SK-N-SH treated with all-trans-retinoic acid at 6 μM for 48 hours (cell line): ENCODE measurements at regions not wholly inside any gene's neighbourhood (a gene's known extent, or its start where the extent isn't known, plus 50 kb on each side); places are given as distances from the start of the nearest gene placed in this dataset.

Source experiments
- ATAC-seq: fragments of 200-7000 bp; cut with Tn5 transposase; 3 replicates; pipeline ENCODE4 v1.9.1; 2020; ENCODE audit warnings: mild to moderate bottlenecking, moderate library complexity
- BACH2 ChIP-seq: fragments of 250-450 bp; sonication (Bioruptor Pico); IDR thresholded peaks from 2 replicates; pipeline ENCODE4 v1.9.0; 2021; ENCODE audit warnings: mild to moderate bottlenecking, borderline replicate concordance
- CSRNP3 ChIP-seq: fragments of 250-450 bp; sonication (Bioruptor Pico); IDR thresholded peaks from 2 replicates; pipeline ENCODE4 v1.5.1; 2021; ENCODE audit warnings: mild to moderate bottlenecking, moderate library complexity
- ESRRG ChIP-seq: fragments of 250-450 bp; sonication (Bioruptor Pico); IDR thresholded peaks from 2 replicates; pipeline ENCODE4 v1.6.1; 2021; ENCODE audit warnings: mild to moderate bottlenecking
- GLIS3 ChIP-seq: fragments of 250-450 bp; sonication (Bioruptor Pico); IDR thresholded peaks from 2 replicates; pipeline ENCODE4 v1.5.0; 2020; ENCODE audit warnings: mild to moderate bottlenecking, moderate library complexity
- ISL1 ChIP-seq: fragments of 250-450 bp; sonication (Bioruptor Pico); IDR thresholded peaks from 2 replicates; pipeline ENCODE4 v2.1.2; 2022; ENCODE audit warnings: mild to moderate bottlenecking, moderate library complexity
- POU6F1 ChIP-seq: fragments of 250-450 bp; sonication (Bioruptor Pico); IDR thresholded peaks from 2 replicates; pipeline ENCODE4 v1.8.0; 2021; ENCODE audit warnings: low read depth, mild to moderate bottlenecking, moderate library complexity, borderline replicate concordance
- PPARA ChIP-seq: fragments of 250-450 bp; sonication (Bioruptor Pico); IDR thresholded peaks from 2 replicates; pipeline ENCODE4 v1.5.0; 2020; ENCODE audit warnings: mild to moderate bottlenecking, borderline replicate concordance
- RARB ChIP-seq: fragments of 250-450 bp; sonication (Bioruptor Pico); IDR thresholded peaks from 2 replicates; pipeline ENCODE4 v1.8.0; 2021; ENCODE audit warnings: mild to moderate bottlenecking, moderate library complexity
- SNAI2 ChIP-seq: fragments of 250-450 bp; sonication (Bioruptor Pico); IDR thresholded peaks from 2 replicates; pipeline ENCODE4 v1.5.0; 2020; ENCODE audit warnings: mild to moderate bottlenecking, moderate library complexity
- TCF4 ChIP-seq: fragments of 250-450 bp; sonication (Bioruptor Pico); IDR thresholded peaks from 2 replicates; pipeline ENCODE4 v1.8.0; 2021; ENCODE audit warnings: mild to moderate bottlenecking, moderate library complexity, borderline replicate concordance
- TOX ChIP-seq: fragments of 250-450 bp; sonication (Bioruptor Pico); IDR thresholded peaks from 2 replicates; pipeline ENCODE4 v1.8.0; 2021; ENCODE audit warnings: mild to moderate bottlenecking, moderate library complexity, borderline replicate concordance
- TSHZ2 ChIP-seq: fragments of 250-450 bp; sonication (Bioruptor Pico); IDR thresholded peaks from 2 replicates; pipeline ENCODE4 v1.5.0; 2020; ENCODE audit warnings: mild to moderate bottlenecking, moderate library complexity
- ZC3H10 ChIP-seq: fragments of 250-450 bp; sonication (Bioruptor Pico); IDR thresholded peaks from 2 replicates; pipeline ENCODE4 v1.5.1; 2021; ENCODE audit warnings: mild to moderate bottlenecking, moderate library complexity
- ZFP3 ChIP-seq: fragments of 250-450 bp; sonication (Bioruptor Pico); IDR thresholded peaks from 2 replicates; pipeline ENCODE4 v1.5.0; 2020; ENCODE audit warnings: mild to moderate bottlenecking, moderate library complexity
- ZFP30 ChIP-seq: fragments of 450-650 bp; formaldehyde crosslinking; IDR thresholded peaks from 2 replicates; pipeline ENCODE4 v1.5.0; 2022; ENCODE audit warnings: mild to moderate bottlenecking, moderate library complexity
- ZNF565 ChIP-seq: fragments of 450-650 bp; formaldehyde crosslinking; conservative IDR thresholded peaks from 2 replicates; pipeline ENCODE4 v1.5.0; 2020; ENCODE audit warnings: low read depth, mild to moderate bottlenecking, moderate library complexity
- ZNF70 ChIP-seq: fragments of 450-650 bp; formaldehyde crosslinking; IDR thresholded peaks from 2 replicates; pipeline ENCODE4 v1.5.0; 2020; ENCODE audit warnings: mild to moderate bottlenecking, moderate library complexity
- ZNF8 ChIP-seq: fragments of 450-650 bp; formaldehyde crosslinking; IDR thresholded peaks from 2 replicates; pipeline ENCODE4 v1.5.0; 2020; ENCODE audit warnings: mild to moderate bottlenecking, moderate library complexity
- TF ChIP-seq, protein P1 (sequence below): fragments of 250-450 bp; sonication (Bioruptor Pico); IDR thresholded peaks from 2 replicates; pipeline ENCODE4 v1.8.0; 2020; ENCODE audit warnings: mild to moderate bottlenecking, moderate library complexity, borderline replicate concordance
- TF ChIP-seq, protein P2 (sequence below): fragments of 250-450 bp; sonication (Bioruptor Pico); IDR thresholded peaks from 2 replicates; pipeline ENCODE4 v1.5.1; 2020; ENCODE audit warnings: low read depth, mild to moderate bottlenecking, moderate library complexity

DNA sequence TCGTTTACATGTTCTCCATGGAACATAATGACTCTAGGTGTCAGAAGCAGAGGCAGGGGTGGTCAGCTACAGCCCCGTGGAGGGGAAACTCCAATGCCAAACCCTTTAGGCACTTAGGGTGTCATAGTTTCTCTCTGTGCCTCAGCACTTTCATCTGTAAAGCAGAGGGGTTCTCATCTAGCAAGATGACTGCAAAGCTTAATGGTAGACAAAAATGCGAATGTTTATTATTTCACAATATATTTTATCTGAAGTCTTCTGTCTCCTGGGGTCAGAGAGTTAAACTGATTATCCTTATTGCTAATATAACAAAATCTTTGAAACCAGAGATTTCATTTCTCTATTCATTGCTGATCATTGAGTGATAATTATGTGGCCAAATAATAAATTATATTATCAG is 522.5 kb downstream of the TSN start (continued):
- TF ChIP-seq TSHZ2 (CRISPR knock-in tag) (no peak), GLIS3 (CRISPR knock-in tag) (no peak), SNAI2 (no peak), ISL1 (no peak), ZFP30 (no peak), ZFP3 (CRISPR knock-in tag) (no peak), BACH2 (CRISPR knock-in tag) (no peak), ZNF70 (CRISPR knock-in tag) (no peak), PPARA (no peak), ESRRG (no peak), CSRNP3 (CRISPR knock-in tag) (no peak)
- TF ChIP-seq, protein P1, sequence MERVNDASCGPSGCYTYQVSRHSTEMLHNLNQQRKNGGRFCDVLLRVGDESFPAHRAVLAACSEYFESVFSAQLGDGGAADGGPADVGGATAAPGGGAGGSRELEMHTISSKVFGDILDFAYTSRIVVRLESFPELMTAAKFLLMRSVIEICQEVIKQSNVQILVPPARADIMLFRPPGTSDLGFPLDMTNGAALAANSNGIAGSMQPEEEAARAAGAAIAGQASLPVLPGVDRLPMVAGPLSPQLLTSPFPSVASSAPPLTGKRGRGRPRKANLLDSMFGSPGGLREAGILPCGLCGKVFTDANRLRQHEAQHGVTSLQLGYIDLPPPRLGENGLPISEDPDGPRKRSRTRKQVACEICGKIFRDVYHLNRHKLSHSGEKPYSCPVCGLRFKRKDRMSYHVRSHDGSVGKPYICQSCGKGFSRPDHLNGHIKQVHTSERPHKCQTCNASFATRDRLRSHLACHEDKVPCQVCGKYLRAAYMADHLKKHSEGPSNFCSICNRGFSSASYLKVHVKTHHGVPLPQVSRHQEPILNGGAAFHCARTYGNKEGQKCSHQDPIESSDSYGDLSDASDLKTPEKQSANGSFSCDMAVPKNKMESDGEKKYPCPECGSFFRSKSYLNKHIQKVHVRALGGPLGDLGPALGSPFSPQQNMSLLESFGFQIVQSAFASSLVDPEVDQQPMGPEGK, result no peak

- TF ChIP-seq ESRRG, result no peak
- no peak for TF ChIP-seq GLIS3 (CRISPR knock-in tag)
- ATAC-seq, result no peak
Observed at GRCh38 chr2:122300758-122301157, 545.3 kb downstream of the TSN start.

DNA sequence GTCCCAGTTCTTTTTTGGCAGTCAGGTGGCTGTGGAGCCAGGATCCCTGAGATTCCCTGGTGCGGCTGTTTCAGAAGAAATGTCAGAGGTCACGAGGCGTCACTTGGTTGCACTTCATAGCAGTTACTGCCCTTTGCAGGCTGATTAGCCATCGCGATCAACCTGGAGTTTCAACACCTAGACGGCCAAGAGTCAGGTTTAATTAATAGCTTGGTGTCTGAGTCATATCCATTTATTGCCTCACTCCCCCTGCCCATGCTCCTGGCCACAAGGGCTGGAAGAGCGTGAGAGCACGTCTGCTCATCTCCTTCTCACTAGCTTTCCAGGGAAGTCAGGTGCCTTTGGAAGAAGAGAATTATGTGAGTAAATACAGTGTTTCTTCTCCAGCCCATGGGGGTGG is 552.3 kb downstream of the TSN start:
- TF ChIP-seq, protein P2, sequence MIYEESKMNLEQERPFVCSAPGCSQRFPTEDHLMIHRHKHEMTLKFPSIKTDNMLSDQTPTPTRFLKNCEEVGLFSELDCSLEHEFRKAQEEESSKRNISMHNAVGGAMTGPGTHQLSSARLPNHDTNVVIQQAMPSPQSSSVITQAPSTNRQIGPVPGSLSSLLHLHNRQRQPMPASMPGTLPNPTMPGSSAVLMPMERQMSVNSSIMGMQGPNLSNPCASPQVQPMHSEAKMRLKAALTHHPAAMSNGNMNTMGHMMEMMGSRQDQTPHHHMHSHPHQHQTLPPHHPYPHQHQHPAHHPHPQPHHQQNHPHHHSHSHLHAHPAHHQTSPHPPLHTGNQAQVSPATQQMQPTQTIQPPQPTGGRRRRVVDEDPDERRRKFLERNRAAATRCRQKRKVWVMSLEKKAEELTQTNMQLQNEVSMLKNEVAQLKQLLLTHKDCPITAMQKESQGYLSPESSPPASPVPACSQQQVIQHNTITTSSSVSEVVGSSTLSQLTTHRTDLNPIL, result no peak
- TF ChIP-seq RARB, result no peak
- no peak for TF ChIP-seq ZFP3 (CRISPR knock-in tag)
- TF ChIP-seq ZNF565 (CRISPR knock-in tag), result no peak
- no peak for TF ChIP-seq ISL1
- TF ChIP-seq ZNF8 (CRISPR knock-in tag), result no peak
- TF ChIP-seq TOX, result no peak
- no peak for TF ChIP-seq ZNF70 (CRISPR knock-in tag)
- no peak for TF ChIP-seq ESRRG
- ATAC-seq, result no peak

DNA sequence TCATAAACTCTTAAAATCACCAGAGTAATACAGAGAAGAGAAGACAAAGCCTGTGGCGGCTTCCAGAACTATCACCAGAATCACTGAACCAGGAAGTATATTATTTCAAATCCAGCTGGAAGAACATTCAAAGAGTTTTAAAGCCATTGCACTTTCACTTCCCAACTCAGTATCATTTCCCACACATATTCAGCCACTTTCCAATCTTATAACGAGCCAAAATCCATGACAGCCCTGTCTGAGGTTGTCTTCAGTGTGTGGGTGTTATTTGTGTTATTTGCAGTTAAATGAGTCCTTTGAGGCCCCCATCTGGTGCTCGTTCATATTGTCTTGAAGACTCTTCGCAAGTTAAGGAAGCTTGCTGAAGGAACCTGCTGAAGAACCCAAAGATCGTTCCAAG is 559.9 kb downstream of the TSN start:
- no peak for ATAC-seq
- TF ChIP-seq TCF4 (CRISPR knock-in tag) (no peak), PPARA (no peak)

- ATAC-seq, result no peak
Observed at GRCh38 chr2:122319539-122320132, 564.2 kb downstream of the TSN start.

DNA sequence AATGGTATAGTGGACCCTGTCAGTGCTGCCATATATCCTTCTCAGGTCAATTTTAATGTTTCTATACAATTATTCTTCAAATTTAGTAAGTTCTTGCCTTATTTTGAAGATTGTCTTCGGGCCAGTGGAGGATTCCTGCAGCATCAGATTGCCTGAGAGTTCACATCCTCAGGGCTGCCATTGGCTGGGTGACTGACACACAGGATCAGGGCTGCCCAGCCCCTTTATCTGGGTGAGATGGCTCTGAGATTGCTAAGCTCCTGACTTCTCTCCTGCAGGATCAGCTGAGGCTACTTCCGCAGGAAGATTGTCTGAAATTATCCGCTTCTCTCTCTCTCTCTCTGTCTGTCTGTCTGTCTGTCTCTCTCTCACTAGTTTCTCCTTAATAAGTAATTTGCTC is 567.4 kb downstream of the TSN start:
- no peak for ATAC-seq
- TF ChIP-seq TSHZ2 (CRISPR knock-in tag), result no peak
- TF ChIP-seq ZC3H10 (CRISPR knock-in tag), result no peak
- TF ChIP-seq, protein P1, result no peak
- no peak for TF ChIP-seq ZFP30
- no peak for TF ChIP-seq ZFP3 (CRISPR knock-in tag)
- TF ChIP-seq POU6F1 (CRISPR knock-in tag), result no peak

More at GRCh38 chr2:122319539-122320132, 564.2 kb downstream of the TSN start:
- no peak for TF ChIP-seq SNAI2
